ENCODE measurements at regions not wholly inside any gene's neighbourhood (a gene's known extent, or its start where the extent isn't known, plus 50 kb on each side); places are given as distances from the start of the nearest gene placed in this dataset.

- Histone ChIP-seq H3K9me3 (no peaks in the 10 kb centered on the region), H3K4me1 (no peaks in the 10 kb centered on the region), H3K36me3 (no peaks in the 10 kb centered on the region), H3K27ac (no peak overlapping the region), H3K27me3 (no peaks in the 10 kb centered on the region), H3K4me3 (no peak overlapping the region)
- intact Hi-C loops (cut with DNase I; ENCODE audit: low total_unique reads) = no loop called here
- DNase-seq = no peak
- TF ChIP-seq CTCF (IDR thresholded peaks at IDR 0.05) (no peak), POLR2A (IDR thresholded peaks at IDR 0.05) (no peak)
Observed at GRCh38 chr6:168765752-168766151, 324.8 kb downstream of the SMOC2 start.

GRCh38 chr6:168756009-168756634 lies 315.1 kb downstream of the SMOC2 start:
- intact Hi-C loops (cut with DNase I; ENCODE audit: low total_unique reads) = no loop called here

GRCh38 chr6:168746643-168747042 lies 305.7 kb downstream of the SMOC2 start:
- no peaks in the 10 kb centered on the region for H3K4me1 ChIP-seq
- no peaks in the 10 kb centered on the region for H3K36me3 ChIP-seq
- TF ChIP-seq POLR2A (IDR thresholded peaks at IDR 0.05) (no peak), CTCF (IDR thresholded peaks at IDR 0.05) (no peak)
- no peaks in the 10 kb centered on the region for H3K27me3 ChIP-seq
- intact Hi-C loops (cut with DNase I; ENCODE audit: low total_unique reads) = no loop called here
- H3K9me3 ChIP-seq = no peaks in the 10 kb centered on the region
- H3K27ac ChIP-seq = no peak overlapping the region
- DNase-seq = no peak
- no peak overlapping the region for H3K4me3 ChIP-seq

More at GRCh38 chr6:168756009-168756634, 315.1 kb downstream of the SMOC2 start:
- TF ChIP-seq CTCF (IDR thresholded peaks at IDR 0.05) (no peak), POLR2A (IDR thresholded peaks at IDR 0.05) (no peak)
- H3K27ac ChIP-seq = no peak overlapping the region
- no peak overlapping the region for H3K4me3 ChIP-seq
- no peaks in the 10 kb centered on the region for H3K9me3 ChIP-seq
- no peaks in the 10 kb centered on the region for H3K27me3 ChIP-seq
- H3K4me1 ChIP-seq = no peaks in the 10 kb centered on the region
- no peaks in the 10 kb centered on the region for H3K36me3 ChIP-seq
- no peak for DNase-seq

- Histone ChIP-seq H3K4me3 (no peak overlapping the region), H3K36me3 (no peaks in the 10 kb centered on the region), H3K27ac (no peak overlapping the region), H3K27me3 (no peaks in the 10 kb centered on the region), H3K9me3 (no peaks in the 10 kb centered on the region), H3K4me1 (no peaks in the 10 kb centered on the region)
- intact Hi-C loops (cut with DNase I; ENCODE audit: low total_unique reads) = no loop called here
- no peak for TF ChIP-seq CTCF (IDR thresholded peaks at IDR 0.05)
- TF ChIP-seq POLR2A (IDR thresholded peaks at IDR 0.05) = no peak
- no peak for DNase-seq
Observed at GRCh38 chr6:168746013-168746412, 305.0 kb downstream of the SMOC2 start.

- DNase-seq = no peak
- no peak overlapping the region for H3K4me3 ChIP-seq
- no peaks in the 10 kb centered on the region for H3K36me3 ChIP-seq
- H3K9me3 ChIP-seq = no peaks in the 10 kb centered on the region
- no peaks in the 10 kb centered on the region for H3K27me3 ChIP-seq
- no peaks in the 10 kb centered on the region for H3K4me1 ChIP-seq
- intact Hi-C loops (cut with DNase I; ENCODE audit: low total_unique reads) = no loop called here
- H3K27ac ChIP-seq = no peak overlapping the region
- TF ChIP-seq POLR2A (IDR thresholded peaks at IDR 0.05) = no peak
- no peak for TF ChIP-seq CTCF (IDR thresholded peaks at IDR 0.05)
Observed at GRCh38 chr6:168744861-168745260, 303.9 kb downstream of the SMOC2 start.
